Activated naive CD8-positive, alpha-beta T cell treated with anti-CD3 and anti-CD28 coated beads for 36 hours (primary cell): ENCODE measurements at regions not wholly inside any gene's neighbourhood (a gene's known extent, or its start where the extent isn't known, plus 50 kb on each side); places are given as distances from the start of the nearest gene placed in this dataset.
"Not testable (repeated sequence)": the region's sequence is repeated elsewhere in the genome, so short reads cannot be mapped to it uniquely, and the experiment has no call there.

Experiments used
- DNase-seq: peaks from one replicate; pipeline ENCODE4 v3.0.0; 2021
- H3K27ac Mint-ChIP-seq: one replicate; pipeline ENCODE4 v1.8.0; 2022; ENCODE audit warnings: mild to moderate bottlenecking, moderate library complexity, mixed read lengths
- H3K27me3 Mint-ChIP-seq: one replicate; pipeline ENCODE4 v1.8.0; 2022; ENCODE audit warnings: mild to moderate bottlenecking, mixed read lengths
- H3K36me3 Mint-ChIP-seq: one replicate; pipeline ENCODE4 v1.8.0; 2021; ENCODE audit warnings: mild to moderate bottlenecking, mixed read lengths
- H3K4me1 Mint-ChIP-seq: one replicate; pipeline ENCODE4 v1.8.0; 2021; ENCODE audit warnings: mixed read lengths
- H3K4me3 Mint-ChIP-seq: one replicate; pipeline ENCODE4 v1.8.0; 2022; ENCODE audit warnings: mild to moderate bottlenecking, moderate library complexity, mixed read lengths
- H3K9me3 Mint-ChIP-seq: one replicate; pipeline ENCODE4 v1.8.0; 2022; ENCODE audit warnings: mixed read lengths

DNA sequence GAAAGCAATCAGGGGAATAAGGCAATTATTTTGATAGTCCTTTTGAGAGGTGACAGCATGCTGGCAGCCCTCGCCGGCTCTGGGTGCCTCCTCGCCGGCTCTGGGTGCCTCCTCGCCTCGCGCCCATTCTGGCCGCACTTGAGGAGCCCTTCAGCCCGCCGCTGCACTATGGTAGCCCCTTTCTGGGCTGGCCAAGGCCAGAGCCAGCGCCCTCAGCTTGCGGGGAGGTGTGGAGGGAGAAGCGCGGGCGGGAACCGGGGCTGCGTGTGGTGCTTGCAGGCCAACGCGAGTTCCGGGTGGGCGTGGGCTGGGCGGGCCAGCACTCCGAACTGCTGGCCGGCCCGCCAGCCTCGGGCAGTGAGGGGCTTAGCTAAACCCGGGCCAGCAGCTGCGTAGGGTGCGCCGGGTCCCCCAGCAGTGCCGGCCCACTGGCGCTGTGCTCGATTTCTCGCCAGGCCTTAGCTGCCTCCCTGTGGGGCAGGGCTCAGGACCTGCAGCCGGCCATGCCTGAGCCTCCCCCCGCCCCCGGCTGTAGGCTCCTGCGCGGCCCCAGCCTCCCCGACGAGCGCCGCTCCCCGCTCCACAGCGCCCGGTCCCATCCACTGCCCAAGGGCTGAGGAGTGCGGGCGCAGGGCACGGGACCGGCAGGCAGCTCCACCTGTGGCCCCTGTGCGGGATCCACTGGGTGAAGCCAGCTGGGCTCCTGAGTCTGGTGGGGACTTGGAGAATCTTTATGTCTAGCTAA is 193.5 kb downstream of the ADCYAP1 start:
- H3K27me3 Mint-ChIP-seq, H3K36me3 Mint-ChIP-seq, H3K4me3 Mint-ChIP-seq, DNase-seq, H3K27ac Mint-ChIP-seq, H3K4me1 Mint-ChIP-seq, H3K9me3 Mint-ChIP-seq: not testable (repeated sequence)

- no peak for DNase-seq
- Mint-ChIP-seq H3K36me3 (no peaks in the 10 kb centered on the region), H3K9me3 (peaks cover 6% of the 10 kb centered on the region), H3K27ac (no peak overlapping the region), H3K4me1 (no peaks in the 10 kb centered on the region), H3K4me3 (no peak overlapping the region), H3K27me3 (no peaks in the 10 kb centered on the region)
Observed at GRCh38 chr18:1102848-1103247, 198.2 kb downstream of the ADCYAP1 start.

DNA sequence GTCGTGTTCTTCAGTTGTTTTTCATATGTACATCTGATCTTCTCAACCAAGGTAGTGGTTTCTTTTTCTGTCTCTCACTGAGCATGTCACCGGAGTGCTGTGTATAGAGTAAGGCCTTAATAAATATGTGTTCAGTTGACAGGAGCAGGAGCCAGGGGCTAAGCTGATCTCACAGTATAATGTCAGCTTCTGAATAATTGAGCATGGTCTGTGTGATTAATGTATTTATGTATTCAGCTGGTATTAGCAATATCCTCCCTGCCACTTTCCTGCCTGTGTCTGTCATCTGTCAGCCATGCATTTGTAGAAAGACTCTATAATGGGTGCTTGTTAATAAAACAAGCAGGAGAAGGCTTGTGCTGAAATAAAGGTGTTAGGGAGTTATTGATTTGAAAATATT is 198.9 kb downstream of the ADCYAP1 start:
- Mint-ChIP-seq H3K4me1 (no peaks in the 10 kb centered on the region), H3K4me3 (no peak overlapping the region), H3K27me3 (no peaks in the 10 kb centered on the region), H3K36me3 (no peaks in the 10 kb centered on the region), H3K9me3 (peaks cover 6% of the 10 kb centered on the region), H3K27ac (no peak overlapping the region)
- no peak for DNase-seq

DNA sequence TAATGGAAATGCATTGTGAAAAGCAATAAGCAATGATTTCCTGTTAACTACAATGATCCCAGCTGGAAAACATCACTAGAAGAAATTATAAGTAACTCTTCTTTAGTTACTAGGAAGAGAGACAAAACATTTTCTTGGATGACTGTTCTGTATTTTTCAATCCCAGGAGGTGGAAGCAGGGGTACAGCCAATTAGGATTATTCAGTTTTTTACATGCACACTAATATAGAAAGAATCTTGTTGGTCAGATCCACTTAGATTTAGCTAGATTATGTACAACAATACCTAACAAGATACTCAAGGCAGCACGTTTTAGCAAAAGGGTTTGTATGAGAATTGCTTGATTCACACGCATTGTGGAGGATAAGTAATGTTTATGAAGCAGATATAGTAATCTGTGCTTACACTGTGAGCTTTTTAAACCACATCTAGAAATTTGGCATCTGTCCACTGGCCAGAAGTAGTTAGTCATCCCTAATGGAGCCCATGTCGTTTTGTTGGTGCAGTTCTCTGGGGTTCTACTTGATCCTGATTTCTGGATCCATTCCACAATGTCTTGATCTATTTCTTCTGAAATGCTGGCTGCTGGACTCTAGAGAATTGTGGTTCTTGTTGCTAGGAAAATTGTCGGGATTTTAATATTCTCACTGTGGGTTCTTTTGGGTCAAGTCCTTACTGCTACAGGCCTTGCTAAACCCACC is 199.7 kb downstream of the ADCYAP1 start:
- Mint-ChIP-seq H3K9me3 (peaks cover 6% of the 10 kb centered on the region), H3K27ac (no peak overlapping the region), H3K4me1 (no peaks in the 10 kb centered on the region), H3K36me3 (no peaks in the 10 kb centered on the region), H3K27me3 (no peaks in the 10 kb centered on the region), H3K4me3 (no peak overlapping the region)
- DNase-seq = no peak

- Mint-ChIP-seq H3K9me3 (peaks cover 5% of the 10 kb centered on the region), H3K27ac (no peak overlapping the region), H3K27me3 (no peaks in the 10 kb centered on the region), H3K4me1 (no peaks in the 10 kb centered on the region), H3K4me3 (no peak overlapping the region), H3K36me3 (no peaks in the 10 kb centered on the region)
- no peak for DNase-seq
Observed at GRCh38 chr18:1124495-1124894, 219.8 kb downstream of the ADCYAP1 start.

DNA sequence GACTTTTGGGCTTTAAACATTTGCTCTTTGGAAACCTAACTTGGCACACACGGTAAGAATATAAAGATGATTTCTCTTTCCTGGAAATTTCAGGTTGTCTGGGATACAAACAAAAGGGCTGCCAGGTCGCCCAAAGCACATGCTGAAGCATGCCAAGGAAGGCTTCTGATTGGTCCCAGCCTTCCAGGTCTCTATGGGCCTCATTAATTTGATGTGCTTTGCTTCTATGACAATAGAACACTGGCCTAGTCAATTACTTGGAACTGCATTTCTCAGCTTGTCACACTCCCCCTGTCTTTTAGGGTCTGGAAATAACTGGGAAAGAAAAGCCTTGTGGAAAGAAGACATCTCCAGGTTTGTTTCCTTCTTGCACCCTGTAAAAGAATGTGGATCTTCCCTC is 228.9 kb downstream of the ADCYAP1 start:
- Mint-ChIP-seq H3K27ac (no peak overlapping the region), H3K36me3 (no peaks in the 10 kb centered on the region), H3K4me1 (no peaks in the 10 kb centered on the region), H3K27me3 (no peaks in the 10 kb centered on the region), H3K4me3 (no peak overlapping the region), H3K9me3 (peaks cover 6% of the 10 kb centered on the region)
- DNase-seq = no peak

GRCh38 chr18:1147730-1148129 is 243.1 kb downstream of the ADCYAP1 start:
- Mint-ChIP-seq H3K36me3 (no peaks in the 10 kb centered on the region), H3K27me3 (no peaks in the 10 kb centered on the region), H3K27ac (no peak overlapping the region), H3K9me3 (peaks cover 16% of the 10 kb centered on the region), H3K4me3 (no peak overlapping the region), H3K4me1 (no peaks in the 10 kb centered on the region)
- DNase-seq = no peak

GRCh38 chr18:1149709-1150108 is 245.0 kb downstream of the ADCYAP1 start:
- no peaks in the 10 kb centered on the region for H3K27me3 Mint-ChIP-seq
- DNase-seq = no peak
- no peaks in the 10 kb centered on the region for H3K36me3 Mint-ChIP-seq
- H3K9me3 Mint-ChIP-seq = peaks cover 2% of the 10 kb centered on the region
- H3K4me3 Mint-ChIP-seq = no peak overlapping the region
- no peak overlapping the region for H3K27ac Mint-ChIP-seq
- no peaks in the 10 kb centered on the region for H3K4me1 Mint-ChIP-seq

- no peak for DNase-seq
- Mint-ChIP-seq H3K4me3 (no peak overlapping the region), H3K27me3 (no peaks in the 10 kb centered on the region), H3K27ac (no peak overlapping the region), H3K4me1 (no peaks in the 10 kb centered on the region), H3K36me3 (no peaks in the 10 kb centered on the region), H3K9me3 (peaks cover 2% of the 10 kb centered on the region)
Observed at GRCh38 chr18:1150344-1150743, 245.7 kb downstream of the ADCYAP1 start.

- not testable (repeated sequence) for H3K4me1 Mint-ChIP-seq, H3K36me3 Mint-ChIP-seq, H3K27me3 Mint-ChIP-seq, H3K9me3 Mint-ChIP-seq, H3K27ac Mint-ChIP-seq, DNase-seq, H3K4me3 Mint-ChIP-seq
Observed at GRCh38 chr18:1152958-1153357, 248.3 kb downstream of the ADCYAP1 start.

DNA sequence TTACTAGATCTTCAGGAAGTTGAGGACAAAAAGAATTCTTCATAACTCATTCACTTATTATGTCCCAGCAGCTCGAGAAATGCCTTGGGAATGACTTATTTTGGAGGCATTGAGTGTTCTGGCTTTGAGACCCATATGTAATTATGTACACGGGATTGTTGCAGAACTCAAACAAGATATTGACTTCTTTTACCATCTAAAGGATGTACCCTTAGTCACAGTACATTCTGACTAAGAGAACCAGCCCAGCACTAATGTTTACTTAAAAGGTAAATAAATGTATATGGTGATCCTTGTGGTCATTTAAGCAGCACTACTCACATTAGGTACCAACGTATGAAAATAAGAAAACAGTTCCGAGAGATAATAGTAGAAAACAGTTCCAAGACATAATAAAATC is 268.9 kb downstream of the ADCYAP1 start:
- Mint-ChIP-seq H3K9me3 (peaks cover 2% of the 10 kb centered on the region), H3K27ac (no peak overlapping the region), H3K4me1 (no peaks in the 10 kb centered on the region), H3K27me3 (no peaks in the 10 kb centered on the region), H3K4me3 (no peak overlapping the region), H3K36me3 (no peaks in the 10 kb centered on the region)
- DNase-seq = no peak

DNA sequence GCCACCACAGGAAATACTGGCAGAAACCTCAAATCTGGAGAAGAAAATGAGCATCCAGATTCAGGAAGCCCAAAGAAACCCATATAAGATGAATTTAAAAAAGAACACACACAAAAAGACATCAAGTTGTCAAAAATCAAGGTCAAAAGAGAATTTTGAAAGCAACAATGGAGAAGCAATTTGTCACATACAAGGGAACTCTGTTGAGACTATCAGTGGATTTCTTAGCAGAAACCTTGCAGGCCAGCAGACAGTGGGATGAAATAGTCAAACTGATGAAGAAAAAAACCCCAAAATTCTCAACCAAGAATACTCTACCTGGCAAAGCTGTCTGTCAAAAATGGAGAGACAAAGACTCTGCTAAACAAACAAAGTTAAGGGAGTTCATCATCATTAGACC is 272.6 kb downstream of the ADCYAP1 start:
- H3K27ac Mint-ChIP-seq = no peak overlapping the region
- H3K9me3 Mint-ChIP-seq = peaks cover 8% of the 10 kb centered on the region
- no peaks in the 10 kb centered on the region for H3K27me3 Mint-ChIP-seq
- H3K36me3 Mint-ChIP-seq = no peaks in the 10 kb centered on the region
- H3K4me1 Mint-ChIP-seq = no peaks in the 10 kb centered on the region
- no peak for DNase-seq
- H3K4me3 Mint-ChIP-seq = no peak overlapping the region

DNA sequence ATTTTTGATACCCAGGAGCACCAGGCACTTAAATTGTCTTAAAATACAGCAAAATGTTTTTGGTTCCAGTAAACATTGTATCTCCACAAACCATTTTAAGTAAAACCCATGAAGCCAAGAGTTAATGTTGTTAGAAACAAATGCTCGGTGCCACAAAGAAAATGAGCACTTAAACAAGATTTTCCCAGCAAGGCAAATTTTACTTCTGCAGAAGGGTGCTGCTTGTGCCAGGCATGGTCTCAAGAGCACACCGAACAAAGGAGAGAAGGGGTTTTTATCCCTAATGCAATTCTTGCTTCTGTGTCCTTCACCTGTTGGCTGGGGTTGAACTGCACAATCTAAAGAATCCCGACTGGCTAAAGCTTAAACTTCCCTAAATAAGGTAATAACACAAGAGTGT is 286.7 kb downstream of the ADCYAP1 start:
- DNase-seq = no peak
- no peak overlapping the region for H3K27ac Mint-ChIP-seq
- no peak overlapping the region for H3K4me3 Mint-ChIP-seq
- peaks cover 5% of the 10 kb centered on the region for H3K9me3 Mint-ChIP-seq
- H3K4me1 Mint-ChIP-seq = no peaks in the 10 kb centered on the region
- H3K27me3 Mint-ChIP-seq = no peaks in the 10 kb centered on the region
- no peaks in the 10 kb centered on the region for H3K36me3 Mint-ChIP-seq

GRCh38 chr18:1213126-1213525 is 308.5 kb downstream of the ADCYAP1 start:
- H3K36me3 Mint-ChIP-seq = no peaks in the 10 kb centered on the region
- peaks cover 23% of the 10 kb centered on the region for H3K9me3 Mint-ChIP-seq
- DNase-seq = no peak
- H3K27ac Mint-ChIP-seq = no peak overlapping the region
- H3K4me3 Mint-ChIP-seq = no peak overlapping the region
- no peaks in the 10 kb centered on the region for H3K27me3 Mint-ChIP-seq
- no peaks in the 10 kb centered on the region for H3K4me1 Mint-ChIP-seq

GRCh38 chr18:1222880-1223279 is 318.2 kb downstream of the ADCYAP1 start:
- Mint-ChIP-seq H3K4me3 (no peak overlapping the region), H3K27ac (no peak overlapping the region), H3K27me3 (no peaks in the 10 kb centered on the region), H3K9me3 (no peaks in the 10 kb centered on the region), H3K4me1 (no peaks in the 10 kb centered on the region), H3K36me3 (no peaks in the 10 kb centered on the region)
- DNase-seq = no peak

DNA sequence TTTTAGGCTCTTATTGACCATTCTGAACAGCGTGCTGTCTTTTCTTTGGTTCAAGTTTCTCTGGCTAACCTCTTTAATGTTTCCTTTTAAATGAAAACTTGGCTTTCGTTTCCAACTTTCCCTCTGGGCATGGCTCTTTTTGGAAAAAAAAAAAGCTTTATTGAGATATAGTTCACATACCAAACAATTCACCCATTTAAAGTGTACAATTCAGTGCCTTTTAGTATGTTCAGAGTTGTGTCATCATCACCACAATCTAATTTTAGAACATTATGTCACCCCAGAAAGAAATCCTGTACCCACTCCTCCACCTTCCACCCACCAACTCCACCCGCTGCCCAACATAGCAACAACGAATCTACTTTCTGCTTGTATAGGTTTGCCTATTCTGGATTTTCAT is 322.4 kb downstream of the ADCYAP1 start:
- H3K27ac Mint-ChIP-seq = no peak overlapping the region
- peaks cover 9% of the 10 kb centered on the region for H3K9me3 Mint-ChIP-seq
- DNase-seq = no peak
- no peaks in the 10 kb centered on the region for H3K36me3 Mint-ChIP-seq
- H3K4me1 Mint-ChIP-seq = no peaks in the 10 kb centered on the region
- H3K4me3 Mint-ChIP-seq = no peak overlapping the region
- no peaks in the 10 kb centered on the region for H3K27me3 Mint-ChIP-seq
